Stimulated activated CD8-positive, alpha-beta memory T cell treated with anti-CD3 and anti-CD28 coated beads, Interleukin-15, amount 100 ng/mL, for 48 hours (primary cell): ENCODE measurements at regions not wholly inside any gene's neighbourhood (a gene's known extent, or its start where the extent isn't known, plus 50 kb on each side); places are given as distances from the start of the nearest gene placed in this dataset.

Experiments
- DNase-seq, 2 donors: peaks; one replicate each; pipeline ENCODE4 v3.0.0-alpha.2; 2020; ENCODE audit warnings: low read depth in 2 of 2

DNA sequence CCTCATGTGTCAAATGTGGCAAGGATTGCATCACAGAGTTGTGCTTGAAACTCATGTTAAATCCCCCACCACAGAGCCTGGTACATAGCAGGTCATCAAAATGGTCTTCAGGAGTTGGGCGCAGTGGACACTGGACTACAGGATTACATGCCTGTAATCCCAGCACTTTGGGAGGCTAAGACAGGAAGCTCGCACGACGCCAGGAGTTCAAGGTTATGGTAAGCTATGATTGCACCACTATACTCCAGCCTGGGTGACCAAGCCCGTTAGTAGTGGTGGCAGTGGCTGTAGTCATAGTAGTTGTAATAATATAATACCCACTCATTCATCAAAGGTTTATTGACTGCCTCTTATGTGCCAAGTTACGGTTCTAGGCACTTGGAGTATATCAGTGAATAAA lies 123.4 kb upstream of the IRF2BP2 start:
- no peak for DNase-seq

DNA sequence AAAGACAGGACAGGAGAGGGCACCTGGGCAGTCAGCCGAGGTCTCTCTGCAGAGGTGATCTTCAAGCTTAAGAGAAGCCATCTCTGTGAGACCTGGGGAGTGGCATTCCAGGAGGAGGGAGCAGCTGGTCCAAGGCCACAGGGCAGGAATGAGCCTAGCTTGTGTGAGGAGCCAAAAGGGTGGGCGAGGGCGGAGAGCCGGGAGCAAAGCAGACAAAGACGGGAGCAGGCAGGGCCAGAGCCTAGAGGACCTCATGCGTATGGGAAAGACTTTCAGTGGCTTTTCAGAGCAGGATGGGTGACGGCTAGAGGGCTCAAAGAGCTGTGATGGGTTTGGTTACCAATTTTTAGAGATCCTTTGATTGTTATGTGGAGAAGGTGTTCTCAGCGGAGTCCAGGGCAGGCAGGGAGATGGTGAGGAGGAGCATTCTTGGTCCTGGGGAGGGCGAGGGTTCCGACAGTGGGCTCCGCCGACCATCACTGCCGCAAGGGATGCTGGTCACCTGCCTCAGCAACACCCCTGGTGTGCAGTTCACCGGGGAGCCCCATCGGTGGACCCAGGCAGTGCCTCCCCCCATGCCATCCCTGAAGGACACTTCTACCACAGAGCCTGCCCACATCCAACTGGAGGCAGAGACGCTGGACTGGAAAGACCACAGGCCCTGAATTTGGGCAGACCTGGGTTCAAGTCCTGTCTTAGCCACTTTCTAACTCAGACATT lies 122.9 kb upstream of the IRF2BP2 start:
- DNase-seq: no peak

DNA sequence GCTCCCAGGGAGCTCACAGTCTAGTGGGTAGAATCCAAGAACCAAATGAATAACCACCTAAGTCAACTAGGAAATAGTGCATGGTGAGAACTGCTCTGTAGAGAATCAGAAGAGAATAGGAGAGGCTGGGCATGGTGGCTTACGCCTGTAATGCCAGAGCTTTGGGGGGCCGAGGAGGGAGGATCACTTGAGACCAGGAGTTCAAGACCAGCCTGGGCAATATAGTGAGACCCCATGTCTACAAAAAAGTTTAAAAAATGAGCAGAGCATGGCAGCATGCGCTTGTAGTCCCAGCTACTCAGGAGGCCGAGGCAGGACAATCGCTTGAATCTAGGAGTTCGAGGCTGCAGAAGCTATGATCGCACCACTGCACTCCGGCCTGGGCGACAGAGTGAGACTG lies 122.3 kb upstream of the IRF2BP2 start:
- no peak for DNase-seq

DNA sequence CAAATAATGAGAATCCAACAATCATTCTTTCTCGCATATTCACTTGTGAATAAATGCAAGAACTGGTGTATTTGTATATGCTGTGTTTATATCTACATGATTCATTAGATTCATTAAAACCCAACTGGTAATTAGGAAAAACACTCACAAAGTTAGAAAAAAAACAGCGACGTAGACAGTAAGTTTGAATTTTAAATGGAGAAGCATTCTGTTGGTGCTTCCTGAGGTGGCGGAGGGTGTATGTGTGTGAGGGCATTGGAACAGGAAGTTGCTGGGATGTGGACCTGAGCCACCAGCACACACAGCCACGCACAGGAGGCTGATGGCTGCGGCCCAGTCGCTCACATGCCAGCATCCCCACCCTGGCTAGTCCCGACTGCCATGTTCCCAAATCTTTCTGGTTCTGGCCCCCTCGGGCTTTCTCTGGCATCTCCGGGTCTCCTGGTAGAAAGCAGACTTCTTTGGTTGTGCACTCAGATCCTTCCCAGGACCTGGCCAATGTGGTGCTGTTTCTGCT lies 121.6 kb upstream of the IRF2BP2 start:
- peak in 1 of 2 donors; percentile 18 for DNase-seq

DNA sequence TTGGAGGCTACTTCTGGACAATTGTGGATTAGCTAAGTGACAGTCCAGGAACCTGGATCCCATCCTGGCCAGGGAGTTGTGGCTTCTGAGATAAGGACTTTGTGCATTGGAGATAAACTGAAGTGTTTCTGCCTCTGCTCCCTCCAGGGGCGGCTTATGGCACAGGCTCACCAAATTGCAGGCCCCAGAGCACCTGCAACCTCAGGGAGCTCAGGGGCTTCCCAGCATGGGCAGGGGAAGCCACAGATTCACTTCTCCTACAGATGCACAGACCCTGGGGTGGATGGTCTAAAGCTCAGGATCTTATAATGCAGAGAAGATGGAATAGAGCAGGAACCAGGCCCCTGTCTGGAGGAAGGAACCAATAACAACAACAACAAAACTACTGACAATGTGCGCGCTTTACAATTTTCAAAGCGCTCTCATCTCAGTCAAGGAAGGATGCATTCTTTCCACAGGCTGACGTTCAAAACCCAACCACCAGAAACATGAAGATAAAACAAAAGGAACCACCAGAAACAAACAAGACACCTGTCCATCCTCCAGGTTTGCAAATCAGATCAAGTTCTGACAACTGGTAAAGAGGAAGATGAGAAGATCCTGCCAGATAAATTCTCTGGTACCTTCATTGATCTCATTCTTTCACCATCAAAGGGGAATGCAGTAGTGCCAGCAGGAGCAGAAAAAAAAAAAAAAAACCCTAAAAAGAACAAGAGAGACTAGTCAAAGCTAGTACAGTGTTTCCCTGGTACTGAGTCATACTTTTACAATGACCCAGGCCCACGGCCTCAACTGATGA lies 121.0 kb upstream of the IRF2BP2 start:
- peak; percentile 22 to 27 for DNase-seq

DNA sequence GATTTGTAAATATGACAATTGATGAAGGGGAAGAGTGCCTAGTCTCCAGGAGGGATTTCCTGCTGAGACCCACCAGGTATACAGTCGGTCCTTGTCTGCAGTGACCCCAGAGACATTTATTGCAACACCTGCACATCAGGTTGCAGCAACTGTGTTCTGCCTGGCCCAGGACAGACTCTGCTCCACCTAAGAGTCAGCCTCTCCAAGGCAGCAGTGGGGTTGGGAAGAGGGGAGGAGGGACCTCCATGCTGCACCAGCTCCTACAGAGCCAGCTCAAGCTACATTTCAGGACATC lies 120.4 kb upstream of the IRF2BP2 start:
- no peak for DNase-seq

DNA sequence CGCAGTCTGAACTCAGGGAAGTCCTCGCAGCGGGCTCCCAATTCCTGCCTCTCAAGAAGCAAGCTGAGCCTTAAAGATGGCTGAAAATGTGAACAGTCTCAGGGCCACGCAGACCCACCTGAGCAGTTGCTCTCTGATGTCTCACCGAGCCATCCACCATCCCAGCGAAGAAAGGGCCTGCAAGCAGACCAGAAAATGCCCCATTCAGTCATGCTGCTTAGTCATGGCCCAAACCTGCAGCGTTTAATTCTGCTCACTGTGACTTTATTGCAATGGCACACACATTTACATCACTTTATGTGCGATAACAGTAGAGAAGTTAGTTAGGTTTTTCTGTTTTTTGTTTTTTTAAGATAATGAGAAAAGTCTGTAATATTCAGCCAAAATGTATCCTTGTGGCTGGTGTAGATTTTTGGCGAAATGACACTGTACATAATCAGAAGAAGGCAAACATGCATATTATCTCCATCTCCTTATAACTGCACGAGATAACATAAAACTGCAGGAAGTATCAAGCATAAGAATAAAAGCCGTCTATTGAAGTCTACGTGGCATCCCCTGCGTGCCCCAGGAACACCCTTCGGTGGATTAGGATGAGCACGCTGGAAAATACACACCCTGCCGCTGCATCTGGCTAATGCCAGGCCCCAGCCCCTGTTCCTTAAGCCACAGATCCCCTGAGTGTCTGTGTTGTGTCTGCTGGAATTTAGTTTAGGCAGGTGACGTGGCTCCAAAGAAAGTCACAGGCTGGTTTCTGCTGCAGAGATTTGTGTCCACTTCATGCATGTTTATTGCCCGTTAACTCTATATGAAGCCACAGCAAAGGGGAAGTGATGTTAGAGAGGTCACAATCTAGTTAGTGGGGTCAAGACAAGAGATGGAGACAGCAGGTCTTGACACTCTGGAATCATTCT lies 119.8 kb upstream of the IRF2BP2 start:
- DNase-seq: no peak

DNA sequence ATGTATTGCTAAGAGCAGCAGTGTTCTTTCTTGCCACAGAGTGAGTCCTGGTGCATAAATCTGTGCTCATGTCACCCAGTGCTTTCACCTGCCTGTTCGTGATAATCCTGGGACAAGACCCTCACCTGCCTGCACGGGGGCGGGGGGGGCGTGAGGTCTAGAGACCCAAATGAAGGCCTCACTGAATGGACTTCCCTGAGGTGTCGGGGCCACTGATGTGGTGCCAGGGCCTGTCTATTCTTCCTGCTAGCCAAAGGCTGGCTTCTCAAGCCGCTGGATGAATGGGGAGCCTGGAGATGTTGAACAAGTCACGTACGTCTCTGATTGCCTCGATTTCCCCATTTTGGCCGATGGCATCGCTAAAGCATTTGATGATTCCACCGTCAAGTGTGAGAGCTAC lies 118.8 kb upstream of the IRF2BP2 start:
- no peak for DNase-seq

DNA sequence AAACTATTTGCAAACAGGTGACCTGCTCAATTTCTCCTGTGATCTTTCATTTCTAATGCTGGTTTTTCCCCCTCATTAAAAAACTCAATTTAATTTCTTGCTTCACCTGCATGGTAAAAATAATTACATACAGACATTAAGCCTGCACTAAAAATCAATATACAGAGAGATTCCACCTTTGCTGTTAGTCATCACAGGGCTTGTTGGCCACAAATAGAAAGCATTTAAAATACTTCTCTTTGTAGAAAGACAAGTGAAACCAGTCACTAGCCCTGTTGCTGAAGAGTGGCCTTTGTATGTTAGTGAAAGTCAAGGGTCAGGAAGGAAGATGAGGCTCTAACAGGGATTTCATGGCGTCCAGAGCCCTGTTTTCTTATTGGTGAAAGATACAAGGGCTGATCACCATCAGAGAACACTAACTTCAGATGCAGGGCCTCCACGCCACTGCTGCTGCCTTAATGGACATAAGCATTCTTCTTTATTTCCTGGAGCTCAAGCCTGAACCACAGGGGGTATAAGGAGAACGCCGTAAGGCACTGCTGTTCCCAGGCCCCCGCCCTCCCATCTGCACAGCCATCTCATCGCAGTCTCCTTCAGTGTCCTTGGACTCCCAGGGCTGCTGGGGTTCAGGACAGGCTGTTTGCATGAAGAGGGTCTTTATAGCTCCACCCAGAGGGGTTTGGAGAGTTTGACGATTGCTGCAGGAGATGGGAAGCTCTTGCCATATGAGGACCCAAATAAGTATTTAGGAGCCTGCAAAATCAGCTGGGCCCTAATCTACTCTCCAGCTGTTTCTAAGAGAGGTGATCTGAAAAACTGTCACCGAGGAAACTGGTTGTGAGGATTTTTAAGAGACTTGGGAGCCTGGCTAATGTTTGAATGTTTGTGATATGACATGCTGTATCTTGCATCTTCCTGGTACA lies 117.3 kb upstream of the IRF2BP2 start:
- no peak for DNase-seq

DNA sequence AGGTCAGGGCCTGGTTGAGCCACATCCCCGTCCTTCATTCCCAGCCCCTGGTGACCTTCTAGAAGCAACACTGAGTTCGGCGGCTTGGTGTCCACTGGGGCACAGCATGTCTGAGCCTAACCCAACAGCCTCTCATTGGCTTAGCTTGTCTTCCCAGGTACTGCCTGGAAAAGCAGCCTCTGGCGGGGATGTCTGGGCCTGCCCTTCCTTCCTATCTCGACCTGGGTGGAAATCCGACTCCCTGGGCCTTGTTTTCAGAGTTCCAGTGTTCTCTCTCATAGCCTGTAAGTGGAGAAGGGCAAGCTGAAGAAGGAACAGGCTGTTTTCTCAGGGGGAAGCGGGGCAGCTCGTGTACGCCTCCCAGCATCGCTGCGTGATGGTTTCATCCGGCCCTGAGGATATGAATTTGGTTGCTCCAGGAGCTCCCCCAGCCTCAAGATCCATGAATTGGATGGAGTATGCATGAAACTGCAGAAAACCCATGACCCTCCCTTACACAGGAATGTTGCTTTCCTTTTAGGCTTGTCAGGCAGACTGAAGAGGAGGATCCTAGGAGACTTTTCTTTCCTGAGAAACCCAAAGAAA lies 116.5 kb upstream of the IRF2BP2 start:
- no peak for DNase-seq

DNA sequence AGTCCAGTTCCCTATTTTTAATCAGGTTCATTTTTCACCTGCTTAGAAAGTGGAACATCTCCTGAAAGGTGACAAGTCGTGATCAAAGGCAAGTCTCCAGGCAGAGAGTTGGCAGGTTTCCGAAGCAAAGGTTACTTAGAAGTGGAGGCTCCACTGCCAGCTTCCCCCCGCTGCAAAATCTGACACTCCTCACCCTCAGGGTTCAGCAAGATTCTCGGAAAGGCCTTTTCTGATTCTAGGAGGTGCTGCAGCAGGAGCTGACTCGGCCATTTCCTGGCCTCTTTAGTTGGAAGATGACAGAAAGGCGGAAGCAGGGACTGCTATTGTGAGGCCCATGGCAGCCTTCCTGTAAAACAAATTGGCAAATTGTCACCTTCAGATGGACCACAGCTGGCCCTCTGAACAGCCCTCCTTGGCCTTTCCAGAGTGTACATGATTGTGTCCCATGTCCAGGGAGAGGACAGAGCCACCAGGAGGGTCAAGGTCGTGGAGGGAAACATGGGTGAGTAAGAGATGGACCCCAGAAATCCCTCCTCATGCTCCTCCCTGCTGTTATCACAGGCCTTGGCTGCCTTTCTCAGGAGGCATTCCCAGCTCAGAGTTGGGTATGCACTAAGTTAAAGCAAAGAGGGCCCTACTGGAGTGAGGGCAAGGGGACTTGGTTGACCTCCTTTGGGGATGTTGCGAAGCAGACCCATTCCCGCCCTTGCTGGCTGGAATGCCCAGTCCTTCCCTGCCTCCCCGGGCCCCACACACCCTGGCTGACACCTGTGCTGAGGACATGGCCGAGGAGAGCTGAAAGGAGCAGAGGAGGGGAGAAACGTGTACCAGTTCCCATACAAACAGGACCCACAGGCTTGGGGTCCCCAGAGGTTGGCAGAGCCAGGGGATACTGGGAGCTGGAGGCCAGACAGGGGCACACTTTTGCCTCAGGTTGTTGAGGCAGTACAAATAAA lies 115.5 kb upstream of the IRF2BP2 start:
- peak; percentile 35 to 53 for DNase-seq

DNA sequence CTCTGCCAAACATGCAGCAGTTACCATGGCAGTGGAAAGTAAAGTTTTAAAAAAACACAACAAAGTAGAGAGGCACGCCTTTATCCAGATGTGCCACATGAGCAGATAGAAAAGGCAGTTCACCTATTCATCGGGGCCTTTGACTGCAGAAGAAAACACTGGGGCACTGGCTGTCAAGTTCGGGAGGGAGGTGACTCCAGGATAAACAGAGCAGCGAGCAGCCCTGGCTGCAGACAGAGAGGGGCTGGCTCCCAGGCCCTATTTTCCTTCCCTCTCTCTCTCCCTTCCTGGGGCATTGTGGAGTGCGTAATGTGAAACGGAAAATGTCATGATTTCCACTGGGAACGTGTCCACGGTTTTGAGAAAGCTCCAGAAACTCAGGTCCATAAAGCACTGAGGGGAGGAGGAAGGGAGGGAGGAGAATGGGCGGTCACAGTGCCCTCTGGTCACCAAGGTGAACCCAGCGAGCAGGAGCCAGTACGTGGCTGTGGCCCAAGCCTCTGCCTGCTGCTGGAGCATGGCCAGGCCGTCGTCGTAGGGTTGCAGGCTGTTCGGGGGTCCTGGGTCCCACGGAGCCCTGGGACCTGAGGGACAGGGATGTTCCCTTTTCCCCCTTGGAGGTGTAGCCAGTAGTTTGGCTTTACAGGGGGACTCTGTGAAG lies 114.7 kb upstream of the IRF2BP2 start:
- DNase-seq: no peak

DNA sequence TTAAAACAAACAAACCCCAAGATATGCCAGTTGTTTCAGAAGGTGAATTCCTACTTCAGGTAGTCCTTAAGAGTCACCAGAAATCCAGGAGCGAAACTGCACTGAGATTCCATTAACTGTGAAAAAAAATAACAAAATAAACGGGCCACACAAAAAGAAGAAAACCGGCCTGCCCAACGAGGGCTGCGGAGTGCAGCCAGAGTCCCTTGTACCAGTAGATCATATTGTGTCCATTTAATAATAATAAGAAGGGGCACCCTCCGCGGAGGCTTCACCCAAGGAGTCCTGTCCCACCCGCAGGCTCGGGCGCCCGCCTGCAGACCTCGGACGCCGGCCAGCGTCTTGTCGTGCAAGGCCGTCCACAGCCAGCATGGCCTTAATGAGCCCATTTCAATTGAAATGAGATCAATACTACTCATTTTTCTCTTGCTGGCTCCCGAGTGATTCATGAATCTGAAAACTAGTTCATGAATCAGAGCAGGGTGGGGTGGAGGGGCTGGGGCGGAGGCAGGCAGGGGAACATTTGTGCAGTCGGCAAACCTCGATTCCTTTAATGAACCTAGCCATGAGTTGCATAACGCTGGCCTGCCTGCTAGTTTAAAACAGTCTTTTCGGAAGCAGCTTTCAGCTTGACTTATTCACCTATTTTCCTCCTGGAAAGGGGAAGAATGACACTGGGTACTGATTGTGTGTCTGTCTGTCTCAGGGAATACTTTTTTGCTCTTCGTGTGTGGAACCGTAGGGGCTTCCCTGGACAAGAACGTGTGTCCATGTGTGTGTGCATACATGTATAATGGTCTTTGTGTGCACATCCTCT lies 113.1 kb upstream of the IRF2BP2 start:
- peak; percentile 61 to 78 for DNase-seq

DNA sequence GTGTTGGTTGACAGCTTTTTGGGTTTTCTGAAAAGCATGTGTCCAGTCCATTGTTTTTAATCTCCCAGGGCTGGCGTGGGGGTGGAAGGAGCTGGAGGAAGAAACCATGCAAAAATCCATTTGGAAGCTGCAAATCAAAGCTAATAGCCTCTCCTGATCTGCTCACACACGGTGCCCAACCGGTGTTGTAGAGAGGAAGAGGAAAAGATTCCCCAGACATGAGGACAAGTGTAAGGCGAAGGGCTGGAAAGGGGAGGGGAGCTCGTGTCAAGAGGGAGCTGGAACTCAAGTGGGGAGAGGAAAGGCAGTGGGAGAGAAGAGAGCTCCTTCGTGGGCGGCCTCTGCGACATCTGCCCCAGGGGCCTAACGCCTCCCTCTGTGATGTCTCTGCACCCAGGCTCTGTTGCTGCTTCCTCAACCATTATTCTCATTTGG lies 112.3 kb upstream of the IRF2BP2 start:
- no peak for DNase-seq

DNA sequence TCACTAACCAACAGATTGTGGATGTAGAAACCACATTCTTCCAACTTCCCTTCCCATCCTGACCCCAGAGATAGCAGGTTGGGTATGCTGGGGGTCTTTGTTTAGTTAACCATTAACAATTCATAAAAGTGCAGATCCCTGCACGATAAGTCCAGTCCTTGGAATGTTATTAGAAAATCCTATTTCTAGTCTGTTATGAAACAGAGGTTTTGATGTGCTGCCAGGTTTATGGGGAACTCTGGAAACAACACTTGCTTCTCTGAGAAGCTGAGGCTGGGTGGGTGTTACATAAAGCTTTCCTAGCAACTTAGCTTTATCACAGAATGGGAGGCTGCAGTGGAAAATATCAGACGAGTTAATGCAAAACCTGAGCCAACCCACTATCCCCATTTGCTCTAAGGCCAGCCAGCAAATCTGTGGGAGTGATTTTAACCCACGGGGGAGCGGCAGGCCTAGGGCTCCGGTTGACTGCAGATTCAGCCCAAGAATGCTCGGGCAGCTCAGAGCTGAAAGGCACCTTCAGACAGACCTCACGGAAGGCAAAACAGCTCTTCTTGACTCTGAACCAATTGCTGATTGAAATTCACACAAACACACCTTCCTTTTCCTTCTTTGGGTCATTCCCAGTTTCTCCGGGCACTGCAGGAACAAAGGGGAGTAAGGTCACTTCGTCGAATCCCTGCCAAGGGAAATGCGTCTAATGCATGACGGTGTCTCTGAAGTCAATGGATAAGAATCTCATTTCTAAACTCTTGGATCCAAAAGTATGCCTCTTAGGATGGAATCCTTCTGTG lies 111.7 kb upstream of the IRF2BP2 start:
- no peak for DNase-seq

DNA sequence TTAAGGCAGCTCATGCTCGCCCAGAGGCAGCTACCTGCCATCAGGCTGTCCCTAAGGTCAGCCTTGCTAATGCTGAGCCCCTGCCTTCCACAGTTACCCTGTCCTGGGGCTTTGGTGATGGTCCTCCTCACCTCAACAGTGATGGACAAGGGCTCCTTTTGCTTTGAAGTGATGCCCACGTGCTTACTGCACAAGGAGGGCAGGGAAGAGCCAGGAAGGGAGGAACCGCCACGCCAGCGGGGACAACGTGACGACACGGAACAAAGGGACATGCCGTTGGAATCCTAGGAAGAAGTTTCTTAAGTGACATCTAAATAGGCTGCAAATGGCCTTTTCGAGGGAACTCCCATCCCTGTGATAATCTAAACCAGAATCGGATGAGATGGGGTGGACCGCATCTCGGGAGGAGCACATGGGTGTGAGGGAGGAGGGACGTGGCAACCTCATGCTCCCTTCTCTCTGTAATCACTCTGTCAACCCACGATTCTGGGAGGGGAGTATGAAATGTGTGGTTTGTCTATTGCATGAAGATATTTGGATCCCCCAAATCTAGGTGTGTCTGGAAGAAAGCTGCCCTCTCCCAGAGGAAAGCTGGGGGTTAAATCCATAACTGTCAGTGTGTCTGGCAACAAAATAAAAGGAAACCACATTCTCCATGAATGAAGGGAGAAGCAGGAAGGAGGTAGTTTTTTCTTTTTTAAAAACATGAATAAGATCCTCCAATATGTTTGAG lies 110.9 kb upstream of the IRF2BP2 start:
- no peak for DNase-seq
